ENCODE measurements at regions not wholly inside any gene's neighbourhood (a gene's known extent, or its start where the extent isn't known, plus 50 kb on each side); places are given as distances from the start of the nearest gene placed in this dataset.
"Not testable (repeated sequence)": the region's sequence is repeated elsewhere in the genome, so short reads cannot be mapped to it uniquely, and the experiment has no call there.

GRCh38 chr20:47440857-47441773 is 60.6 kb upstream of the NCOA3 start:
- Histone ChIP-seq H3K27me3 (ENCODE audit: control insufficient read depth, insufficient read depth, low read length) (no peaks in the 10 kb centered on the region), H3K4me1 (ENCODE audit: control insufficient read depth, insufficient read depth, low read length) (no peaks in the 10 kb centered on the region), H3K4me3 (ENCODE audit: low read depth, low read length) (no peak overlapping the region), H3K36me3 (ENCODE audit: control insufficient read depth, insufficient read depth, low read length) (no peaks in the 10 kb centered on the region), H3K27ac (ENCODE audit: low read depth, low read length) (no peak overlapping the region), H3K9me3 (ENCODE audit: control insufficient read depth, insufficient read depth, low read length) (no peaks in the 10 kb centered on the region)
- 84% methylated on average over 3 of the region's 7 CpGs for WGBS (ENCODE audit: insufficient coverage)
- DNase-seq (ENCODE audit: low read depth in 4 of 6, low spot score in 6 of 6), result no peak

GRCh38 chr20:47441774-47442150 is 59.9 kb upstream of the NCOA3 start:
- Histone ChIP-seq H3K4me3 (ENCODE audit: low read depth, low read length) (no peak overlapping the region), H3K27ac (ENCODE audit: low read depth, low read length) (no peak overlapping the region), H3K36me3 (ENCODE audit: control insufficient read depth, insufficient read depth, low read length) (no peaks in the 10 kb centered on the region), H3K27me3 (ENCODE audit: control insufficient read depth, insufficient read depth, low read length) (no peaks in the 10 kb centered on the region), H3K4me1 (ENCODE audit: control insufficient read depth, insufficient read depth, low read length) (no peaks in the 10 kb centered on the region), H3K9me3 (ENCODE audit: control insufficient read depth, insufficient read depth, low read length) (no peaks in the 10 kb centered on the region)
- DNase-seq (ENCODE audit: low read depth in 4 of 6, low spot score in 6 of 6), result no peak
- WGBS (ENCODE audit: insufficient coverage), result 100% methylated on average over 1 of the region's 4 CpGs

GRCh38 chr20:47443060-47443459 is 58.6 kb upstream of the NCOA3 start:
- DNase-seq (ENCODE audit: low read depth in 4 of 6, low spot score in 6 of 6); H3K36me3 ChIP-seq (ENCODE audit: control insufficient read depth, insufficient read depth, low read length); H3K27me3 ChIP-seq (ENCODE audit: control insufficient read depth, insufficient read depth, low read length); H3K4me3 ChIP-seq (ENCODE audit: low read depth, low read length); H3K9me3 ChIP-seq (ENCODE audit: control insufficient read depth, insufficient read depth, low read length); H3K4me1 ChIP-seq (ENCODE audit: control insufficient read depth, insufficient read depth, low read length); H3K27ac ChIP-seq (ENCODE audit: low read depth, low read length): not testable (repeated sequence)
- WGBS (ENCODE audit: insufficient coverage), result 92% methylated on average over 9 of the region's 9 CpGs

- no peaks in the 10 kb centered on the region for H3K27me3 ChIP-seq (ENCODE audit: control insufficient read depth, insufficient read depth, low read length)
- H3K4me3 ChIP-seq (ENCODE audit: low read depth, low read length), result no peak overlapping the region
- no peaks in the 10 kb centered on the region for H3K4me1 ChIP-seq (ENCODE audit: control insufficient read depth, insufficient read depth, low read length)
- DNase-seq (ENCODE audit: low read depth in 4 of 6, low spot score in 6 of 6), result no peak
- WGBS (ENCODE audit: insufficient coverage), result 97% methylated on average over 3 of the region's 4 CpGs
- H3K9me3 ChIP-seq (ENCODE audit: control insufficient read depth, insufficient read depth, low read length), result no peaks in the 10 kb centered on the region
- no peaks in the 10 kb centered on the region for H3K36me3 ChIP-seq (ENCODE audit: control insufficient read depth, insufficient read depth, low read length)
- H3K27ac ChIP-seq (ENCODE audit: low read depth, low read length), result no peak overlapping the region
These were observed 57.1 kb upstream of the NCOA3 start for GRCh38 chr20:47444584-47444983.

- Histone ChIP-seq H3K4me1 (ENCODE audit: control insufficient read depth, insufficient read depth, low read length) (no peaks in the 10 kb centered on the region), H3K27ac (ENCODE audit: low read depth, low read length) (no peak overlapping the region), H3K4me3 (ENCODE audit: low read depth, low read length) (no peak overlapping the region), H3K9me3 (ENCODE audit: control insufficient read depth, insufficient read depth, low read length) (no peaks in the 10 kb centered on the region), H3K27me3 (ENCODE audit: control insufficient read depth, insufficient read depth, low read length) (no peaks in the 10 kb centered on the region), H3K36me3 (ENCODE audit: control insufficient read depth, insufficient read depth, low read length) (no peaks in the 10 kb centered on the region)
- no peak for DNase-seq (ENCODE audit: low read depth in 4 of 6, low spot score in 6 of 6)
- WGBS (ENCODE audit: insufficient coverage), result 98% methylated on average over 5 of the region's 8 CpGs
These were observed 56.4 kb upstream of the NCOA3 start for GRCh38 chr20:47445291-47445690.

GRCh38 chr20:47447350-47448296 is 54.1 kb upstream of the NCOA3 start:
- not testable (repeated sequence) for H3K4me3 ChIP-seq (ENCODE audit: low read depth, low read length); H3K36me3 ChIP-seq (ENCODE audit: control insufficient read depth, insufficient read depth, low read length); DNase-seq (ENCODE audit: low read depth in 4 of 6, low spot score in 6 of 6); H3K27ac ChIP-seq (ENCODE audit: low read depth, low read length); H3K9me3 ChIP-seq (ENCODE audit: control insufficient read depth, insufficient read depth, low read length); H3K27me3 ChIP-seq (ENCODE audit: control insufficient read depth, insufficient read depth, low read length); H3K4me1 ChIP-seq (ENCODE audit: control insufficient read depth, insufficient read depth, low read length)
- 97% methylated on average over 6 of the region's 15 CpGs for WGBS (ENCODE audit: insufficient coverage)

- no peaks in the 10 kb centered on the region for H3K9me3 ChIP-seq (ENCODE audit: control insufficient read depth, insufficient read depth, low read length)
- DNase-seq (ENCODE audit: low read depth in 4 of 6, low spot score in 6 of 6), result no peak
- WGBS (ENCODE audit: insufficient coverage), result 100% methylated on average over 1 of the region's 4 CpGs
- H3K4me3 ChIP-seq (ENCODE audit: low read depth, low read length), result no peak overlapping the region
- no peaks in the 10 kb centered on the region for H3K36me3 ChIP-seq (ENCODE audit: control insufficient read depth, insufficient read depth, low read length)
- H3K27ac ChIP-seq (ENCODE audit: low read depth, low read length), result no peak overlapping the region
- no peaks in the 10 kb centered on the region for H3K27me3 ChIP-seq (ENCODE audit: control insufficient read depth, insufficient read depth, low read length)
- no peaks in the 10 kb centered on the region for H3K4me1 ChIP-seq (ENCODE audit: control insufficient read depth, insufficient read depth, low read length)
These were observed 53.3 kb upstream of the NCOA3 start for GRCh38 chr20:47448429-47448828.

DNA sequence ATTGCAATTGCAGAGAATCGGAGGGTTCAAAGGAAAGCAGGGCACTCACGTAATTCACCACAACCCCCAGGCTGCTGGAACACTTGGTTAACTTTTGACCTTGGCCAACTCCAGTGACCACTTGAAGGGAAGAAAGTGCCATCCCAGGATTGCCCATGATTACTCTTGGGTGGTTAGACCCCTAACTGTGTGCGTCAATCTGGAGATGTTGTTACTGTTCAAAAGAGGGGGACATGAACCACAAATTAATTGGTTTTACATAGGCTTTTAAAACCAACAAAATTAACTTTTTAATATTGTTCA is 50.1 kb upstream of the NCOA3 start:
- no CpG with 5 or more reads among the region's 3 CpGs for WGBS (ENCODE audit: insufficient coverage)
- no peak overlapping the region for H3K27ac ChIP-seq (ENCODE audit: low read depth, low read length)

More for the DNA sequence above, 50.1 kb upstream of the NCOA3 start:
- H3K4me3 ChIP-seq (ENCODE audit: low read depth, low read length), result no peak overlapping the region
- H3K9me3 ChIP-seq (ENCODE audit: control insufficient read depth, insufficient read depth, low read length), result no peaks in the 10 kb centered on the region
- no peaks in the 10 kb centered on the region for H3K27me3 ChIP-seq (ENCODE audit: control insufficient read depth, insufficient read depth, low read length)
- H3K4me1 ChIP-seq (ENCODE audit: control insufficient read depth, insufficient read depth, low read length), result no peaks in the 10 kb centered on the region
- no peaks in the 10 kb centered on the region for H3K36me3 ChIP-seq (ENCODE audit: control insufficient read depth, insufficient read depth, low read length)
- DNase-seq (ENCODE audit: low read depth in 4 of 6, low spot score in 6 of 6), result no peak
